ENCODE measurements at regions not wholly inside any gene's neighbourhood (a gene's known extent, or its start where the extent isn't known, plus 50 kb on each side); places are given as distances from the start of the nearest gene placed in this dataset.

GRCh38 chr14:94717808-94718207 is 52.1 kb downstream of the GSC start:
- H3K27me3 ChIP-seq (ENCODE audit: insufficient read depth, low read length) = no peaks in the 10 kb centered on the region
- 84% methylated on average over 4 of the region's 5 CpGs for WGBS

DNA sequence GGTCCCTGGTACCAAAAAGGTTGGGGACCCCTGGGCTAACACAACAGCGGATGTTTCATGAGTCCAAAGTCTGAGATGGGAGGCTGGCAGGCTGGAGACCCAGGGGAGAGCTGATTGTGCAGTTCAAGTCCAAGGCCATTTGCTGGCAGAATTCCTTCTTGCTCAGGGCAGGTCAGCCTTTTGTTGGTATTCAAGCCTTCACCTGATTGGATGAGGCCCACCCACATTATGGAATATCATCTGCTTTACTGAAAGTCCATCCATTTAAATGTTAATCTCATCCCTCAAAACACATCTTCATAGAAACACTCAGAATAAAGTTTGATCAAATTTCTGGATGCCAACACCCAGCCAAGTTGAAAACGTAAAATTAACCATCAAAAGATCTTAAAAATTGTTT is 52.9 kb downstream of the GSC start:
- H3K9me3 ChIP-seq (ENCODE audit: insufficient read depth, low read depth, low read length) = no peaks in the 10 kb centered on the region
- H3K27me3 ChIP-seq (ENCODE audit: insufficient read depth, low read length) = no peaks in the 10 kb centered on the region
- H3K36me3 ChIP-seq (ENCODE audit: insufficient read depth, low read length) = no peaks in the 10 kb centered on the region
- no peak overlapping the region for H3K9ac ChIP-seq (ENCODE audit: low read depth, low read length)
- H3K4me1 ChIP-seq (ENCODE audit: insufficient read depth, low read length) = no peaks in the 10 kb centered on the region
- 66% methylated on average over 2 of the region's 2 CpGs for WGBS
- H3K4me3 ChIP-seq (ENCODE audit: low read length) = no peak overlapping the region
- no peak overlapping the region for H3K27ac ChIP-seq (ENCODE audit: low read depth, low read length)

More at GRCh38 chr14:94717808-94718207, 52.1 kb downstream of the GSC start:
- no peaks in the 10 kb centered on the region for H3K9me3 ChIP-seq (ENCODE audit: insufficient read depth, low read depth, low read length)
- no peaks in the 10 kb centered on the region for H3K4me1 ChIP-seq (ENCODE audit: insufficient read depth, low read length)
- H3K36me3 ChIP-seq (ENCODE audit: insufficient read depth, low read length) = no peaks in the 10 kb centered on the region
- no peak overlapping the region for H3K27ac ChIP-seq (ENCODE audit: low read depth, low read length)
- H3K4me3 ChIP-seq (ENCODE audit: low read length) = no peak overlapping the region
- no peak overlapping the region for H3K9ac ChIP-seq (ENCODE audit: low read depth, low read length)

DNA sequence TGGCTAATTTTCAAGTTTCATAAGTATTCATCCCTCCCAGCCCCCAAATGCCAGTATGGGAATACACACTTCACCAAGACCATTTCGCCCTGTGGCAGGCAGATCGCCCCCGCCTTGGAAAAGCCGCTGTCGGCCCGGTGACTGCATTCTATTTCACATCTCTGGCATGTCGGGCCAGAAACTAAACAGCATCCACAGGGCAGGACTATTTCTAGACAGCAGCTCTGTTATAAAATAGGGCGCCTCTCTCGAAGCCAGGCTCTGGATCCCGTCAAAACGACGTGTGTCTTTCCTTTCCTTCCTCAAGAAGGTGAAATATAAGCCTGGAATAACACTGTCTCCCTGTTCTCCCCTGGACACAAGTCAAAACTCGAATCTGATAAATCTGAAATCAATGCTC is 56.8 kb downstream of the GSC start:
- H3K9me3 ChIP-seq (ENCODE audit: insufficient read depth, low read depth, low read length) = no peaks in the 10 kb centered on the region
- no peaks in the 10 kb centered on the region for H3K27me3 ChIP-seq (ENCODE audit: insufficient read depth, low read length)
- 91% methylated on average over 13 of the region's 13 CpGs for WGBS
- H3K4me1 ChIP-seq (ENCODE audit: insufficient read depth, low read length) = no peaks in the 10 kb centered on the region
- no peak overlapping the region for H3K9ac ChIP-seq (ENCODE audit: low read depth, low read length)
- no peaks in the 10 kb centered on the region for H3K36me3 ChIP-seq (ENCODE audit: insufficient read depth, low read length)
- H3K4me3 ChIP-seq (ENCODE audit: low read length) = no peak overlapping the region
- no peak overlapping the region for H3K27ac ChIP-seq (ENCODE audit: low read depth, low read length)

DNA sequence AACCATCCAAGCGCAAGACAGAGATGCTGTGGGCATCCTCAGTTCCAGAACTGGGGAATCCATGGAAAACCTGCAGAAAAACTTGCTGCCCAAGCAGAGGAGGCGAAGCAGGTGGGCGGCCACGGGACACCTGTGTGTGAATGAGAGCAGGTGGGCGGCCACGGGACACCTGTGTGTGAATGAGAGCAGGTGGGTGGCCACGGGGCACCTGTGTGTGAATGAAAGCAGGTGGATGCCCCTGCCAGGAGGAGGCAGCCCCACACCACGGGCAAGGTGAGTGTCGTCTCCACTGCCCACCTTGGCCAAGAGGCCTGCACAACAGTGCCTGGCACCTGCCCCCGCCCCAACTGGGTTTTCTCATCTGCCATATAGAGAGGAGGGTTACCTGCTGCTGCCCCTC is 59.2 kb downstream of the GSC start:
- no peaks in the 10 kb centered on the region for H3K4me1 ChIP-seq (ENCODE audit: insufficient read depth, low read length)
- no peak overlapping the region for H3K27ac ChIP-seq (ENCODE audit: low read depth, low read length)
- no peaks in the 10 kb centered on the region for H3K9me3 ChIP-seq (ENCODE audit: insufficient read depth, low read depth, low read length)
- no peak overlapping the region for H3K4me3 ChIP-seq (ENCODE audit: low read length)
- no peak overlapping the region for H3K9ac ChIP-seq (ENCODE audit: low read depth, low read length)
- no peaks in the 10 kb centered on the region for H3K36me3 ChIP-seq (ENCODE audit: insufficient read depth, low read length)
- 92% methylated on average over 10 of the region's 10 CpGs for WGBS
- no peaks in the 10 kb centered on the region for H3K27me3 ChIP-seq (ENCODE audit: insufficient read depth, low read length)

- Histone ChIP-seq H3K36me3 (ENCODE audit: insufficient read depth, low read length) (no peaks in the 10 kb centered on the region), H3K4me1 (ENCODE audit: insufficient read depth, low read length) (no peaks in the 10 kb centered on the region), H3K27ac (ENCODE audit: low read depth, low read length) (no peak overlapping the region), H3K9ac (ENCODE audit: low read depth, low read length) (no peak overlapping the region), H3K9me3 (ENCODE audit: insufficient read depth, low read depth, low read length) (no peaks in the 10 kb centered on the region), H3K4me3 (ENCODE audit: low read length) (no peak overlapping the region), H3K27me3 (ENCODE audit: insufficient read depth, low read length) (no peaks in the 10 kb centered on the region)
- WGBS = 36% methylated on average over 4 of the region's 4 CpGs
Observed at GRCh38 chr14:94707494-94707893, 62.4 kb downstream of the GSC start.

GRCh38 chr14:94706133-94706532 is 63.8 kb downstream of the GSC start:
- Histone ChIP-seq H3K4me1 (ENCODE audit: insufficient read depth, low read length) (no peaks in the 10 kb centered on the region), H3K9ac (ENCODE audit: low read depth, low read length) (no peak overlapping the region), H3K9me3 (ENCODE audit: insufficient read depth, low read depth, low read length) (no peaks in the 10 kb centered on the region), H3K27ac (ENCODE audit: low read depth, low read length) (no peak overlapping the region), H3K27me3 (ENCODE audit: insufficient read depth, low read length) (no peaks in the 10 kb centered on the region), H3K4me3 (ENCODE audit: low read length) (no peak overlapping the region), H3K36me3 (ENCODE audit: insufficient read depth, low read length) (no peaks in the 10 kb centered on the region)
- 88% methylated on average over 6 of the region's 6 CpGs for WGBS

GRCh38 chr14:94702629-94703028 is 67.3 kb downstream of the GSC start:
- Histone ChIP-seq H3K27me3 (ENCODE audit: insufficient read depth, low read length) (no peaks in the 10 kb centered on the region), H3K9me3 (ENCODE audit: insufficient read depth, low read depth, low read length) (no peaks in the 10 kb centered on the region), H3K27ac (ENCODE audit: low read depth, low read length) (no peak overlapping the region), H3K4me1 (ENCODE audit: insufficient read depth, low read length) (no peaks in the 10 kb centered on the region), H3K36me3 (ENCODE audit: insufficient read depth, low read length) (no peaks in the 10 kb centered on the region), H3K9ac (ENCODE audit: low read depth, low read length) (no peak overlapping the region), H3K4me3 (ENCODE audit: low read length) (no peak overlapping the region)
- 95% methylated on average over 1 of the region's 2 CpGs for WGBS

DNA sequence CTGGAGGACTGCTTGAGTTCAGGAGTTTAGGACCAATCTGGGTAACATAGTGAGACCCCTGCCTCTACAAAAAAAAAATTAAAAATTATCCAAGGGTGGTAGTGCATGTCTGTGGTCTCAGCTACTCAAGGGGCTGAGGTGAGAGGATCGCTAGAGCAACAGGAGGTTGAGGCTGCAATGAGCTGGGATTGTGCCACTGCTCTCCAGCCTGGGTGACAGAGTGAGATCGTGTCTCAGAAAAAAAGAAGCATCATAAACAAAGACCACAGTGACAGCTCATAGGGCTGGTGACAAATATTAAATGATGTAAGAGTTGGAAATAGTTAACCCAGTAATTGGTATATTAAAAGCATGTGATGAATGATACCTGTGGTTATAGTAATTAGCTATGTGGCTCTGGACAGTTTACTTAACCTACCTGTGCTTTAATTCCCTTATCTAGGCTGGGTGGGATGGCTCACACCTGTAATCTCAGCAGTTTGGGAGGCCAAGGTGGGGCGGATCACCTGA is 68.0 kb downstream of the GSC start:
- Histone ChIP-seq H3K27ac (ENCODE audit: low read depth, low read length) (no peak overlapping the region), H3K9ac (ENCODE audit: low read depth, low read length) (no peak overlapping the region), H3K9me3 (ENCODE audit: insufficient read depth, low read depth, low read length) (no peaks in the 10 kb centered on the region), H3K4me3 (ENCODE audit: low read length) (no peak overlapping the region), H3K27me3 (ENCODE audit: insufficient read depth, low read length) (no peaks in the 10 kb centered on the region), H3K4me1 (ENCODE audit: insufficient read depth, low read length) (no peaks in the 10 kb centered on the region), H3K36me3 (ENCODE audit: insufficient read depth, low read length) (no peaks in the 10 kb centered on the region)
- 94% methylated on average over 3 of the region's 3 CpGs for WGBS

DNA sequence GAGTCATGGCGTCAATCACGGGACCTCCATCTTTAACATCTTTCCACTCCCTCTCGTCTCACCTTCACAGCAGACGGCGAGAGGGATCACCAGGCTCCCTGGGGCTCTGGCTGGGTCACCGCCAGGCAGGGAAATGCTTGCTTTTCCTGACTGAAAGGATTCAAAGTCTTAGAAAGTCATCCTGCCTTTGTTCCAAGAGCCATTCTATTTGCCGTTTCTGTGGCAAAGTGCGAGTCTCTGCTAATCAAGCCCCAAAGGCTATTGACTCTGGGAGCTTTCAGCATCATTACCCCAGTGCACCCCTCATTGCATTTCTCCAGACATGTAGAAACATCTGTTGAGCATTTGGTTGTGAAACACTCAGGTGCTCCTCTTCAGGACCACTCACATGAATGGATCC is 69.6 kb downstream of the GSC start:
- Histone ChIP-seq H3K27ac (ENCODE audit: low read depth, low read length) (no peak overlapping the region), H3K36me3 (ENCODE audit: insufficient read depth, low read length) (no peaks in the 10 kb centered on the region)
- WGBS = 80% methylated on average over 8 of the region's 8 CpGs

DNA sequence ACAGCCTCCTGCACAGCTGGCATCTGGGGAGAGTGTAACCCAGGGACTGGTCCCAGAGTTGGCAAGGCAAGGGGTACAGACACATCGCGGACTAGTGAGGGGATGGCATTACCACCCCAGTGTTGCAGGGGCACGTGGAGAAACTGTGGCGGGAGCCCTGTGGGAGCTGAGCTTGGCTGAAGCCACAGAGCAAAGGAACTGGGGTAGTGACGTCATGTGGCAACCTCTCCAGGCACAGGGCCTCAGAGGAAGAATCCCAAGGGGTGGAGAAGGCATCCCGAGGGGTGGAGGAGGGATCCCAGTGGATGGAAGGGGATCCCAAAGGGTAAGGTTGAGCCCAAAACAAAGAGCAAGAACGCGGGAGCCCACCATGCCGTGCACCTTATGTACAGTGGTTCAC is 70.1 kb downstream of the GSC start:
- H3K4me3 ChIP-seq (ENCODE audit: low read length) = no peak overlapping the region
- WGBS = 70% methylated on average over 9 of the region's 9 CpGs
- H3K36me3 ChIP-seq (ENCODE audit: insufficient read depth, low read length) = no peaks in the 10 kb centered on the region
- H3K9ac ChIP-seq (ENCODE audit: low read depth, low read length) = no peak overlapping the region
- H3K27ac ChIP-seq (ENCODE audit: low read depth, low read length) = no peak overlapping the region
- no peaks in the 10 kb centered on the region for H3K4me1 ChIP-seq (ENCODE audit: insufficient read depth, low read length)
- no peaks in the 10 kb centered on the region for H3K9me3 ChIP-seq (ENCODE audit: insufficient read depth, low read depth, low read length)
- H3K27me3 ChIP-seq (ENCODE audit: insufficient read depth, low read length) = no peaks in the 10 kb centered on the region

More for the DNA sequence above, 69.6 kb downstream of the GSC start:
- H3K9ac ChIP-seq (ENCODE audit: low read depth, low read length) = no peak overlapping the region
- no peaks in the 10 kb centered on the region for H3K27me3 ChIP-seq (ENCODE audit: insufficient read depth, low read length)
- no peak overlapping the region for H3K4me3 ChIP-seq (ENCODE audit: low read length)
- H3K4me1 ChIP-seq (ENCODE audit: insufficient read depth, low read length) = no peaks in the 10 kb centered on the region
- H3K9me3 ChIP-seq (ENCODE audit: insufficient read depth, low read depth, low read length) = no peaks in the 10 kb centered on the region

- H3K9ac ChIP-seq (ENCODE audit: low read depth, low read length) = no peak overlapping the region
- no peaks in the 10 kb centered on the region for H3K9me3 ChIP-seq (ENCODE audit: insufficient read depth, low read depth, low read length)
- no peak overlapping the region for H3K4me3 ChIP-seq (ENCODE audit: low read length)
- 91% methylated on average over 12 of the region's 12 CpGs for WGBS
- no peak overlapping the region for H3K27ac ChIP-seq (ENCODE audit: low read depth, low read length)
- H3K4me1 ChIP-seq (ENCODE audit: insufficient read depth, low read length) = peaks cover 5% of the 10 kb centered on the region; the same call in 1 of the 2 replicates
- H3K36me3 ChIP-seq (ENCODE audit: insufficient read depth, low read length) = no peaks in the 10 kb centered on the region
- no peaks in the 10 kb centered on the region for H3K27me3 ChIP-seq (ENCODE audit: insufficient read depth, low read length)
Observed at GRCh38 chr14:94697773-94698556, 71.9 kb downstream of the GSC start.
